ES-I3 (cell line): ENCODE measurements at regions not wholly inside any gene's neighbourhood (a gene's known extent, or its start where the extent isn't known, plus 50 kb on each side); places are given as distances from the start of the nearest gene placed in this dataset.

Experiments used
- H3K36me3 ChIP-seq: 2 replicates; pipeline ENCODE4 v1.6.1; 2013; ENCODE audit warnings: mild to moderate bottlenecking, low read length, control low read depth, moderate library complexity; ENCODE audit not compliant: insufficient read depth
- H3K4me1 ChIP-seq: 2 replicates; pipeline ENCODE4 v1.6.1; 2013; ENCODE audit warnings: mild to moderate bottlenecking, control low read depth, low read length; ENCODE audit not compliant: insufficient read depth
- H3K9ac ChIP-seq: 2 replicates; pipeline ENCODE4 v1.6.1; 2013; ENCODE audit warnings: low read depth, mild to moderate bottlenecking, low read length, moderate library complexity
- H3K9me3 ChIP-seq: 2 replicates; pipeline ENCODE4 v1.6.1; 2013; ENCODE audit warnings: mild to moderate bottlenecking, low read length, moderate library complexity; ENCODE audit not compliant: control insufficient read depth, insufficient read depth

- H3K9me3 ChIP-seq, result no peaks in the 10 kb centered on the region
- no peaks in the 10 kb centered on the region for H3K36me3 ChIP-seq
- no peaks in the 10 kb centered on the region for H3K4me1 ChIP-seq
- H3K9ac ChIP-seq, result no peak overlapping the region
Observed at GRCh38 chr18:30491815-30492551, 550.6 kb downstream of the DSC3 start.

GRCh38 chr18:30489890-30490643, 552.5 kb downstream of the DSC3 start:
- Histone ChIP-seq H3K9me3 (no peaks in the 10 kb centered on the region), H3K36me3 (no peaks in the 10 kb centered on the region), H3K4me1 (no peaks in the 10 kb centered on the region), H3K9ac (no peak overlapping the region)

DNA sequence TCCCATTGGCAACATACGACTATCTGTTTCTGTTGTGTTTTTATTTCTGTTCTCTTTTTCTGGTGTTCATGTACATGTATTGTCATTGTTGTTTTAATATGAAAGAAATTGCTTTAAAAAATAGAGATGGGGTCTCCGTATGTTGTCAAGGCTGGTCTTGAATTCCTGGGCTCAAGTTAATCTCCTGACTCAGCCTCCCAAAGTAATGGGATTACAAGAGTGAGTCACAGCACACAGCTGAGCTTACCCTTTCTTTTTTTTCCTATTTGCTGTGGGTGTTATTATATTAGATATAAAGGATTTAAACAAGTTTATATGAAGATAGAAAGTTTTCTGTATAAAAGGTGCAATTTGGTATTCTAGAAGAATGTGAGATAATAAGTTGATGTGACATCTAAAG, 554.6 kb downstream of the DSC3 start:
- no peaks in the 10 kb centered on the region for H3K4me1 ChIP-seq
- H3K9ac ChIP-seq, result no peak overlapping the region
- H3K36me3 ChIP-seq, result no peaks in the 10 kb centered on the region
- no peaks in the 10 kb centered on the region for H3K9me3 ChIP-seq

- no peaks in the 10 kb centered on the region for H3K4me1 ChIP-seq
- no peaks in the 10 kb centered on the region for H3K9me3 ChIP-seq
Observed at GRCh38 chr18:30486856-30487255, 555.7 kb downstream of the DSC3 start.

DNA sequence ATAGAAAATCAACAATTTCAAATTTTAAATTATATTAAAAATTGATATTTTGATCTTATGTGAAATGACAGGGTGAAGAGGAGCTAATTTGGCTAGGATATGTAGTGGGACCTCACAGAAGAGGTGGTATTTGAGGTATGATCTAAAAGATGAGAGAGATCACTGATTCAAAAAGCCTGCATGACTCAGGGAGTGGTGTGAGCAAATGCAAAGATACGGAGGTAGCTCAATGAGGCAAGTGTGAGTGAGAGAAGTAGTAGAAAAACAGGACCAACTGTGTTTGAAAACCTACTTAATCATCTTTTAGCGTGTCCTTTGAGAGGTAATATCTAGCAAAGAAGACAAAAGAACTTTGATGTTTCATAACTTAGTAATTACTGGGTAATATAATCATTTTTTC, 557.5 kb downstream of the DSC3 start:
- H3K4me1 ChIP-seq, result no peaks in the 10 kb centered on the region
- no peak overlapping the region for H3K9ac ChIP-seq
- H3K36me3 ChIP-seq, result no peaks in the 10 kb centered on the region
- H3K9me3 ChIP-seq, result no peaks in the 10 kb centered on the region

More at GRCh38 chr18:30486856-30487255, 555.7 kb downstream of the DSC3 start:
- Histone ChIP-seq H3K9ac (no peak overlapping the region), H3K36me3 (no peaks in the 10 kb centered on the region)

DNA sequence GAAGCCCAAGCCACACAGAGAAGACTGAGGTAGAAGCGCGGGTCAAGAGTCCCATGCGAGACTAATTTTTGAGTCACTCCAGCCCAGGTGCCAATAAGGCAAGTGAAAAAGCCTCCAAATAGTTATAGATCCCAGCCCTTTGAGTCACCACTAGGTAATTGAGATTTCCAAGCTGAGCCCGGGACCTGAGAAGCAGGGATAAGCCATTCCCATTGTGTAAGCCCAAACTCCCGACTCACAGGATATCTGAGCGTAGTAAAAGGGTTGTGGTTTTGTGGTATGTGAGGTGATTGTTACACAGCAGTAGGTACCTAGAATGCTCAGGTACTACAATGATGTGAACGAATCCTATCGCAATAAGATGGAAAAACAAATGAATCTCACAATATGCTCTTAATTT, 560.7 kb downstream of the DSC3 start:
- Histone ChIP-seq H3K4me1 (no peaks in the 10 kb centered on the region), H3K36me3 (no peaks in the 10 kb centered on the region), H3K9me3 (no peaks in the 10 kb centered on the region), H3K9ac (no peak overlapping the region)

DNA sequence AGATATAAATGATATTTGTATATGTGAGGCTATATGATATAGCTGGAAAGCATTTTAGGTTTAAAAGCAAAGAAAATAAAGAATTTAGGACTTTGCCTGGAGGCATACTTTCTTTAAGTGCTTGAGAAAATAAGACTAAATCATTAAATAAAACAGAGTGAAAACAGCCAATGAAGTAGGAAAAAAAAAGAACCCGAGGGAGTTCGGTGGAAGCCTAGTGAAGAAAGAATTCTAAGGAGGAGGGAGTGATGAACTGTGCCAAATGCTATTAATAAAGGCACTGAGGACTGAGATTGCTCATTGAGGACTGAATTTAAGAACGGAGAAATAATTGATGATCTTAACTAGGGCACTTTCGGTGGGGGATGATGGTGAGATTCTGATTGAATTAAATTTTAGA, 573.5 kb downstream of the DSC3 start:
- Histone ChIP-seq H3K36me3 (no peaks in the 10 kb centered on the region), H3K4me1 (no peaks in the 10 kb centered on the region), H3K9ac (no peak overlapping the region), H3K9me3 (no peaks in the 10 kb centered on the region)

DNA sequence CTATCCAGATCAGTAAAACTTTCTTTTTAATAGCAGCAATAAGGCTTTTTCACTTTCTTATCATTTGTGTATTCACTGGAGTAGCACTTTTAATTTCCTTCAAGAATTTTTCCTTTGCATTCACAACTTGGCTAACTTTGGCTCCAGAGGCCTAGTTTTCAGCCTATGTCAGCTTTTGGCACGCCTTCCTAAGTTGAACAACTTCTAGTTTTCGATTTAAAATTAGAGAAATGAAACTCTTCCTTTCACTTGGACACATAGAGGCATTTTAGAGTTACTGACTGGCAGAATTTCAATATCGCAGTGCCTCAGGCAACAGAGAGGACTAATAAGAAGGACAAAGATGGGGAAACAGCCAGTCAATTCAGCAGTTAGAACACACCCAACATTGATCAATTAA, 577.4 kb downstream of the DSC3 start:
- no peaks in the 10 kb centered on the region for H3K4me1 ChIP-seq
- no peaks in the 10 kb centered on the region for H3K36me3 ChIP-seq
- H3K9ac ChIP-seq, result no peak overlapping the region
- H3K9me3 ChIP-seq, result no peaks in the 10 kb centered on the region

DNA sequence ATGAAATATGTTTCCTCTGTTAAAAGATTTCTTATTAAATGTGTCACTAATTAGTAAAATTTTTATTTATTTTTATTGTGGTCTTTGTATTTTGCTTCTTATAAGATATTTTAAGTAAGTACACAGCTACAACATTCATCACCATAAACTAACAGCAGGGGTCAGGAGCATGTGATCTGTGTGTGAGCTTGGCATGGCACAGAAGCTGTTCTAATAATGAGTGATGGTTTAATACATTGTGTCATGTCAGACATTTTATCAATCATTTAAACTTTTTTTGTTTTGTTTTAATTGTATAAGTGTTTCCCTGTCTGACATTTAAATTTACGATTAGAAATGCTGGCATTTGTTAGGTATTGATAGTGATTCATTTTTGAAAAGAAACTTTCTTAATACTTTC, 585.4 kb downstream of the DSC3 start:
- H3K36me3 ChIP-seq, result no peaks in the 10 kb centered on the region
- H3K9me3 ChIP-seq, result no peaks in the 10 kb centered on the region
- H3K4me1 ChIP-seq, result no peaks in the 10 kb centered on the region
- H3K9ac ChIP-seq, result no peak overlapping the region

GRCh38 chr18:30455741-30456140, 586.8 kb downstream of the DSC3 start:
- H3K36me3 ChIP-seq, result no peaks in the 10 kb centered on the region
- no peaks in the 10 kb centered on the region for H3K9me3 ChIP-seq
- H3K9ac ChIP-seq, result no peak overlapping the region
- no peaks in the 10 kb centered on the region for H3K4me1 ChIP-seq

GRCh38 chr18:30454920-30455319, 587.6 kb downstream of the DSC3 start:
- no peaks in the 10 kb centered on the region for H3K36me3 ChIP-seq
- H3K9me3 ChIP-seq, result no peaks in the 10 kb centered on the region
- H3K4me1 ChIP-seq, result no peaks in the 10 kb centered on the region
- H3K9ac ChIP-seq, result no peak overlapping the region

- no peaks in the 10 kb centered on the region for H3K9me3 ChIP-seq
- no peaks in the 10 kb centered on the region for H3K36me3 ChIP-seq
- no peak overlapping the region for H3K9ac ChIP-seq
- H3K4me1 ChIP-seq, result peaks cover 5% of the 10 kb centered on the region; the same call in 1 of the 2 replicates
Observed at GRCh38 chr18:30451981-30452380, 590.6 kb downstream of the DSC3 start.

DNA sequence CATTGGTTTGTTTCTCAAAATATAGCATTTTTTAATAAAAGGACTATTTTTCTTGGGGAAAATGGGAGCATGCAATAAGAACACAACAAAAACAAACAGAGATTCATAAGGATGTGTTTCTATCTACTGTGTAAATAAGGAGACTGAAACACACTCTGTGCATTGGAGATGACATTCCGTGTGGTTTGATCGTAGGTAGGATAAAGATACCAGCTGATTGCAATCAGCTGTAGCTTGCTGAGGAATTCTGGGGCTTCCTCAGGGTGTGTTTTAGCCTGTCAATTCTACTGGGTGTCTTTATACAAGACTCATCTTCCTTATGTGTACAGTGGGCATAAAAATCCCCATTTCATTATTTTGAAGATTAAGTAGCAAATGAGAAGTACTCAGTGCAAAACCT, 591.6 kb downstream of the DSC3 start:
- Histone ChIP-seq H3K9ac (no peak overlapping the region), H3K36me3 (no peaks in the 10 kb centered on the region), H3K4me1 (peaks cover 8% of the 10 kb centered on the region; the same call in 1 of the 2 replicates), H3K9me3 (no peaks in the 10 kb centered on the region)

DNA sequence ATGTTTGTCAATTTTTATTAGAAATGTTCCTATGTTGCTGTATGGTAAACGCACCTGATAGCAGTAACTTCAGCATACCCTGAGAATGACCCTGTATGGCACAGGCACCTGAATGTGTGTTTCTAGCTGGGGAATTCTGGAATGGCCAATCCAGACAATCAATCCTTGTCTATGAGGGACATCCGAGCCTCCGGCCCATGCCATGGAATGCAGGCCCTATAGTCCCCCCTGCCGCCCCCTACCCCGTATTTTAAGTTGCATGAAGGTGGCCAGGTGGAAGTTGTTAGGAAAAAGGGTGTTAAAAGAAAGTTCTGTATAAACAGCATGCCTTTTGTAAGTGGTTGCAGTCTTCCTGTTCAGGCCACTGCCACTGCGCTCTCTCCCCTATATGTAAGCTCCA, 595.9 kb downstream of the DSC3 start:
- no peaks in the 10 kb centered on the region for H3K36me3 ChIP-seq
- H3K9ac ChIP-seq, result no peak overlapping the region
- no peaks in the 10 kb centered on the region for H3K9me3 ChIP-seq
- peaks cover 8% of the 10 kb centered on the region; the same call in 1 of the 2 replicates for H3K4me1 ChIP-seq

GRCh38 chr18:30444544-30444943, 598.0 kb downstream of the DSC3 start:
- Histone ChIP-seq H3K9ac (no peak overlapping the region), H3K9me3 (no peaks in the 10 kb centered on the region), H3K4me1 (peaks cover 8% of the 10 kb centered on the region; the same call in 1 of the 2 replicates), H3K36me3 (no peaks in the 10 kb centered on the region)
